HG02885 (cell line): ENCODE measurements at regions not wholly inside any gene's neighbourhood (a gene's known extent, or its start where the extent isn't known, plus 50 kb on each side); places are given as distances from the start of the nearest gene placed in this dataset.
A peak's percentile ranks its signal among the peaks of the same experiment; 100 is the strongest.

ENCODE experiments used
- ATAC-seq: cut with Tn5 transposase; IDR thresholded peaks from one replicate; pipeline ENCODE4 v1.9.1; 2021; ENCODE audit warnings: mild to moderate bottlenecking; ENCODE audit not compliant: unreplicated experiment, poor library complexity

- ATAC-seq = no peak
Observed at GRCh38 chr6:90948540-90948939, 361.7 kb upstream of the MAP3K7 start.

- no peak for ATAC-seq
Observed at GRCh38 chr6:90947184-90948064, 360.6 kb upstream of the MAP3K7 start.

- ATAC-seq = no peak
Observed at GRCh38 chr6:90941885-90942284, 355.0 kb upstream of the MAP3K7 start.

GRCh38 chr6:90940812-90941481 lies 354.1 kb upstream of the MAP3K7 start:
- peak; percentile 97 for ATAC-seq

- no peak for ATAC-seq
Observed at GRCh38 chr6:90939906-90940305, 353.0 kb upstream of the MAP3K7 start.

- ATAC-seq = no peak
Observed at GRCh38 chr6:90938122-90938521, 351.2 kb upstream of the MAP3K7 start.

- ATAC-seq = no peak
Observed at GRCh38 chr6:90936286-90936685, 349.4 kb upstream of the MAP3K7 start.

GRCh38 chr6:90934966-90935365 lies 348.1 kb upstream of the MAP3K7 start:
- ATAC-seq = no peak

GRCh38 chr6:90934081-90934480 lies 347.2 kb upstream of the MAP3K7 start:
- no peak for ATAC-seq

GRCh38 chr6:90932351-90932750 lies 345.5 kb upstream of the MAP3K7 start:
- no peak for ATAC-seq

- ATAC-seq = no peak
Observed at GRCh38 chr6:90928051-90928450, 341.2 kb upstream of the MAP3K7 start.

- no peak for ATAC-seq
Observed at GRCh38 chr6:90925726-90926125, 338.9 kb upstream of the MAP3K7 start.

- no peak for ATAC-seq
Observed at GRCh38 chr6:90922325-90922724, 335.5 kb upstream of the MAP3K7 start.

GRCh38 chr6:90918361-90918760 lies 331.5 kb upstream of the MAP3K7 start:
- no peak for ATAC-seq

- ATAC-seq = no peak
Observed at GRCh38 chr6:90917376-90917775, 330.5 kb upstream of the MAP3K7 start.

- no peak for ATAC-seq
Observed at GRCh38 chr6:90916968-90917367, 330.1 kb upstream of the MAP3K7 start.

- ATAC-seq = no peak
Observed at GRCh38 chr6:90915224-90915915, 328.5 kb upstream of the MAP3K7 start.

GRCh38 chr6:90914312-90914711 lies 327.4 kb upstream of the MAP3K7 start:
- no peak for ATAC-seq

GRCh38 chr6:90913266-90913960 lies 326.5 kb upstream of the MAP3K7 start:
- no peak for ATAC-seq

GRCh38 chr6:90911642-90912041 lies 324.8 kb upstream of the MAP3K7 start:
- no peak for ATAC-seq

- ATAC-seq = no peak
Observed at GRCh38 chr6:90910893-90911292, 324.0 kb upstream of the MAP3K7 start.
